ENCODE measurements at regions not wholly inside any gene's neighbourhood (a gene's known extent, or its start where the extent isn't known, plus 50 kb on each side); places are given as distances from the start of the nearest gene placed in this dataset.
"Not testable (repeated sequence)": the region's sequence is repeated elsewhere in the genome, so short reads cannot be mapped to it uniquely, and the experiment has no call there.

DNA sequence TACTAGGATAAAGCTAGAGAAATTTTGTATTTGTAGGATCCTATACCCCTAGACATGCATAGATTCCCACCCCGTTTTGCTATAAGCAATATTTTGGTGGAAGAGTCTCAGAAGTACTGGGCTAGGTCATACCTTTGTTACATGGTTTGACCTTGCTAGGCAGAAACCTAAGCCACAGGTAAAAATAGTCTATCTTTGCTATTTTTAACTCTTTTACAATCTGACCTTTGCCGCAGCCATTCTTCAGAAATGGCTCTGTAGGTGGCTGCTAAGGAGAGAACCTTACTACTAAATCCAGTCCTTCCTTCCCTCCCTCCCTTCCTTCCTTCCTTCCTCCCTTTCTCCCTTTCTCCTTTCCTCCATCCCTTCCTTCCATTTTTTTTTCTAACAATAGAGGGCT, 242.9 kb upstream of the SEL1L start (continued):
- TF ChIP-seq, protein P1, sequence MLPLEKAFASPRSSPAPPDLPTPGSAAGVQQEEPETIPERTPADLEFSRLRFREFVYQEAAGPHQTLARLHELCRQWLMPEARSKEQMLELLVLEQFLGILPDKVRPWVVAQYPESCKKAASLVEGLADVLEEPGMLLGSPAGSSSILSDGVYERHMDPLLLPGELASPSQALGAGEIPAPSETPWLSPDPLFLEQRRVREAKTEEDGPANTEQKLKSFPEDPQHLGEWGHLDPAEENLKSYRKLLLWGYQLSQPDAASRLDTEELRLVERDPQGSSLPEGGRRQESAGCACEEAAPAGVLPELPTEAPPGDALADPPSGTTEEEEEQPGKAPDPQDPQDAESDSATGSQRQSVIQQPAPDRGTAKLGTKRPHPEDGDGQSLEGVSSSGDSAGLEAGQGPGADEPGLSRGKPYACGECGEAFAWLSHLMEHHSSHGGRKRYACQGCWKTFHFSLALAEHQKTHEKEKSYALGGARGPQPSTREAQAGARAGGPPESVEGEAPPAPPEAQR (tag by site-specific recombination; IDR thresholded peaks at IDR 0.05) = no peak
- TF ChIP-seq ZNF791 (tag by site-specific recombination; IDR thresholded peaks at IDR 0.05) (no peak), ZNF19 (tag by site-specific recombination; IDR thresholded peaks at IDR 0.05; ENCODE audit: low read depth) (no peak)

DNA sequence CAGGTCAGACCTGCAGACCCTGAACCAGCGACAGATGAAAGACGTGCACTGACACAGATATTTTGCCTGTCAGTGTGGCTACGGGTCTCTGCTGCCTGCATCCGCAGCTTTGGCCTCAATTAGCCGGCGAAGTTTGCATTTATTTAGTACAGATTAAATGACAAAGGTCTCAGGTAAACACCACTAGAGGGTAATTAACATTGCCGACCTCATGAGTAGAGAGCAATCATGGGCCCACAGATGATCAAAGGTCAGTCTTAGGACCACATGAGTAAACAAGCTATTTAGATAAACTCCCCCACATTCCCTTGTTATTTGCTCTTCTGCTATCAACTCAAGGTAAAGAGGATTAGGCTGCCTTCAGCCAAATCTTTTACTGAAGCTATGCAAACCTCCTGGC, 248.1 kb upstream of the SEL1L start:
- H3K4me3 ChIP-seq (ENCODE audit: low read depth, low read length); H3K9me3 ChIP-seq (ENCODE audit: control insufficient read depth, insufficient read depth, low read depth, low read length); H3K27ac ChIP-seq (ENCODE audit: extremely low read depth, low read depth, low read length); POLR2A ChIA-PET; H3K4me1 ChIP-seq (ENCODE audit: control insufficient read depth, insufficient read depth, low read length); CTCF ChIA-PET; H3K36me3 ChIP-seq (ENCODE audit: control insufficient read depth in 2 of 2, insufficient read depth in 1 of 2, low read length in 2 of 2): not testable (repeated sequence)

DNA sequence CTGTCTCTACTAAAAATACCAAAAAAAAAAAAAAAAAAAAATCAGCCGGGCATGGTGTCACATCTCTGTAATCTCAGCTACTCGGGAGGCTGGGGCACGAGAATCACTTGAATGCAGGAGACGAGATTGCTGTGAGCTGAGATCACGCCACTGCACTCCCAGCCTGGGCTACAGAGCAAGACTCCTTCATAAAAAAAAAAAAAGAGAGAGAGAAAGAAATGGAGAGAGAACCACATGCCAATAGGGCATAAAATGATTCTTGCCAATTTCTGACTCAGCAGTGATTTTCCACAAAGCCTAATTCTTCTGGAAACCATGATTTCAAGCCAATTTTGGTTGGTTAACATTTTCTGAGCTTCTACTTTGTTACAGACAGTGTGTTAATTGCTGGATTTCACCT, 250.4 kb upstream of the SEL1L start:
- no peak for TF ChIP-seq ZNF621 (tag by site-specific recombination; IDR thresholded peaks at IDR 0.05)
- TF ChIP-seq ZNF558 (tag by site-specific recombination; IDR thresholded peaks at IDR 0.05) = no peak
- no peak for TF ChIP-seq ZNF133 (tag by site-specific recombination; IDR thresholded peaks at IDR 0.05)
- TF ChIP-seq ZNF600 (tag by site-specific recombination; IDR thresholded peaks at IDR 0.05) = no peak
- no peak for TF ChIP-seq SP7 (tag by site-specific recombination; IDR thresholded peaks at IDR 0.05)
- no peak for TF ChIP-seq MYNN (tag by site-specific recombination; IDR thresholded peaks at IDR 0.05; ENCODE audit: borderline replicate concordance)
- no peak for TF ChIP-seq ZNF610 (tag by site-specific recombination; IDR thresholded peaks at IDR 0.05; ENCODE audit: borderline replicate concordance)
- TF ChIP-seq GFI1B (tag by site-specific recombination; IDR thresholded peaks at IDR 0.05) = no peak
- TF ChIP-seq GLIS1 (tag by site-specific recombination; IDR thresholded peaks at IDR 0.05) = no peak
- TF ChIP-seq, protein P2, sequence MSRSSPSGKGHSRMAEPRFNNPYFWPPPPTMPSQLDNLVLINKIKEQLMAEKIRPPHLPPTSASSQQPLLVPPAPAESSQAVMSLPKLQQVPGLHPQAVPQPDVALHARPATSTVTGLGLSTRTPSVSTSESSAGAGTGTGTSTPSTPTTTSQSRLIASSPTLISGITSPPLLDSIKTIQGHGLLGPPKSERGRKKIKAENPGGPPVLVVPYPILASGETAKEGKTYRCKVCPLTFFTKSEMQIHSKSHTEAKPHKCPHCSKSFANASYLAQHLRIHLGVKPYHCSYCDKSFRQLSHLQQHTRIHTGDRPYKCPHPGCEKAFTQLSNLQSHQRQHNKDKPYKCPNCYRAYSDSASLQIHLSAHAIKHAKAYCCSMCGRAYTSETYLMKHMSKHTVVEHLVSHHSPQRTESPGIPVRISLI (tag by site-specific recombination; IDR thresholded peaks at IDR 0.05) = no peak
- TF ChIP-seq YY2 (tag by site-specific recombination; IDR thresholded peaks at IDR 0.05) = no peak
- TF ChIP-seq HOXC10 (CRISPR knock-in tag; IDR thresholded peaks at IDR 0.05) = no peak
- TF ChIP-seq ZBTB21 (tag by site-specific recombination; IDR thresholded peaks at IDR 0.05) = no peak
- no peak for TF ChIP-seq ZNF146 (tag by site-specific recombination; IDR thresholded peaks at IDR 0.05)
- no peak for TF ChIP-seq OVOL3 (tag by site-specific recombination; IDR thresholded peaks at IDR 0.05)
- TF ChIP-seq ZNF24 (tag by site-specific recombination; IDR thresholded peaks at IDR 0.05) = no peak
- TF ChIP-seq ZNF155 (tag by site-specific recombination; IDR thresholded peaks at IDR 0.05) = no peak
- no peak for TF ChIP-seq ZNF433 (tag by site-specific recombination; IDR thresholded peaks at IDR 0.05; ENCODE audit: low read depth)
- Histone ChIP-seq H3K36me3 (ENCODE audit: control insufficient read depth in 2 of 2, insufficient read depth in 1 of 2, low read length in 2 of 2) (no peaks in the 10 kb centered on the region), H3K4me1 (ENCODE audit: control insufficient read depth, insufficient read depth, low read length) (no peaks in the 10 kb centered on the region), H3K27ac (ENCODE audit: extremely low read depth, low read depth, low read length) (no peak overlapping the region), H3K4me3 (ENCODE audit: low read depth, low read length) (no peak overlapping the region), H3K9me3 (ENCODE audit: control insufficient read depth, insufficient read depth, low read depth, low read length) (no peaks in the 10 kb centered on the region)
- ChIA-PET POLR2A (no interaction called here), CTCF (interaction anchor here (0.6 kb wide), 1 partner anchor 202 kb away, joined by 3 read pairs; no protein-coding TSS in a partner anchor)

DNA sequence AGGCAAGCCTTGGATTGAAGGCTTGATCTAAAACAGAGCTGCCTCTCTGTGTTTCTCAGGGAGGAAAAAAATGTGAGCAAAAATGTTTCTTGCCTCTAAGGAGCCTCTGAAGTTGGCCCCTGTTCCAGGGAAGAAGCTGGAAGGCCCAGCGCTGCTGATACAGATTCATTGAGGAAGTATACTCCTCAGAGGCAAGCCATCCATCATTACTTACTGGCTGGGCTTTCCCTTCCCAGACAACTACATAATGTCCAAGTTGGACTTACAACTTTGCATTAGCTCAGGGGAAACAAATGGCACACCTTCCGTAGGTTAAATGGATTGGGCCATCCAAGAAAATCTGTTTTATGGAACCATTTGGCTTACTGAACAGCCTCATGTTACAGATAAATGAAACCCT, 263.7 kb upstream of the SEL1L start:
- Histone ChIP-seq H3K4me3 (ENCODE audit: low read depth, low read length) (no peak overlapping the region), H3K36me3 (ENCODE audit: control insufficient read depth in 2 of 2, insufficient read depth in 1 of 2, low read length in 2 of 2) (no peaks in the 10 kb centered on the region), H3K27ac (ENCODE audit: extremely low read depth, low read depth, low read length) (no peak overlapping the region), H3K9me3 (ENCODE audit: control insufficient read depth, insufficient read depth, low read depth, low read length) (no peaks in the 10 kb centered on the region), H3K4me1 (ENCODE audit: control insufficient read depth, insufficient read depth, low read length) (no peaks in the 10 kb centered on the region)
- ChIA-PET CTCF (interaction anchor here (0.6 kb wide), 1 partner anchor 192 kb away, joined by 3 read pairs; no protein-coding TSS in a partner anchor), POLR2A (no interaction called here)
- TF ChIP-seq ZNF791 (tag by site-specific recombination; IDR thresholded peaks at IDR 0.05) = no peak
- TF ChIP-seq, protein P3, sequence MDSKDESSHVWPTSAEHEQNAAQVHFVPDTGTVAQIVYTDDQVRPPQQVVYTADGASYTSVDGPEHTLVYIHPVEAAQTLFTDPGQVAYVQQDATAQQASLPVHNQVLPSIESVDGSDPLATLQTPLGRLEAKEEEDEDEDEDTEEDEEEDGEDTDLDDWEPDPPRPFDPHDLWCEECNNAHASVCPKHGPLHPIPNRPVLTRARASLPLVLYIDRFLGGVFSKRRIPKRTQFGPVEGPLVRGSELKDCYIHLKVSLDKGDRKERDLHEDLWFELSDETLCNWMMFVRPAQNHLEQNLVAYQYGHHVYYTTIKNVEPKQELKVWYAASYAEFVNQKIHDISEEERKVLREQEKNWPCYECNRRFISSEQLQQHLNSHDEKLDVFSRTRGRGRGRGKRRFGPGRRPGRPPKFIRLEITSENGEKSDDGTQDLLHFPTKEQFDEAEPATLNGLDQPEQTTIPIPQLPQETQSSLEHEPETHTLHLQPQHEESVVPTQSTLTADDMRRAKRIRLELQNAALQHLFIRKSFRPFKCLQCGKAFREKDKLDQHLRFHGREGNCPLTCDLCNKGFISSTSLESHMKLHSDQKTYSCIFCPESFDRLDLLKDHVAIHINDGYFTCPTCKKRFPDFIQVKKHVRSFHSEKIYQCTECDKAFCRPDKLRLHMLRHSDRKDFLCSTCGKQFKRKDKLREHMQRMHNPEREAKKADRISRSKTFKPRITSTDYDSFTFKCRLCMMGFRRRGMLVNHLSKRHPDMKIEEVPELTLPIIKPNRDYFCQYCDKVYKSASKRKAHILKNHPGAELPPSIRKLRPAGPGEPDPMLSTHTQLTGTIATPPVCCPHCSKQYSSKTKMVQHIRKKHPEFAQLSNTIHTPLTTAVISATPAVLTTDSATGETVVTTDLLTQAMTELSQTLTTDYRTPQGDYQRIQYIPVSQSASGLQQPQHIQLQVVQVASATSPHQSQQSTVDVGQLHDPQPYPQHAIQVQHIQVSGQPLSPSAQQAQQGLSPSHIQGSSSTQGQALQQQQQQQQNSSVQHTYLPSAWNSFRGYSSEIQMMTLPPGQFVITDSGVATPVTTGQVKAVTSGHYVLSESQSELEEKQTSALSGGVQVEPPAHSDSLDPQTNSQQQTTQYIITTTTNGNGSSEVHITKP (tag by site-specific recombination; IDR thresholded peaks at IDR 0.05) = no peak
- TF ChIP-seq, protein P4, sequence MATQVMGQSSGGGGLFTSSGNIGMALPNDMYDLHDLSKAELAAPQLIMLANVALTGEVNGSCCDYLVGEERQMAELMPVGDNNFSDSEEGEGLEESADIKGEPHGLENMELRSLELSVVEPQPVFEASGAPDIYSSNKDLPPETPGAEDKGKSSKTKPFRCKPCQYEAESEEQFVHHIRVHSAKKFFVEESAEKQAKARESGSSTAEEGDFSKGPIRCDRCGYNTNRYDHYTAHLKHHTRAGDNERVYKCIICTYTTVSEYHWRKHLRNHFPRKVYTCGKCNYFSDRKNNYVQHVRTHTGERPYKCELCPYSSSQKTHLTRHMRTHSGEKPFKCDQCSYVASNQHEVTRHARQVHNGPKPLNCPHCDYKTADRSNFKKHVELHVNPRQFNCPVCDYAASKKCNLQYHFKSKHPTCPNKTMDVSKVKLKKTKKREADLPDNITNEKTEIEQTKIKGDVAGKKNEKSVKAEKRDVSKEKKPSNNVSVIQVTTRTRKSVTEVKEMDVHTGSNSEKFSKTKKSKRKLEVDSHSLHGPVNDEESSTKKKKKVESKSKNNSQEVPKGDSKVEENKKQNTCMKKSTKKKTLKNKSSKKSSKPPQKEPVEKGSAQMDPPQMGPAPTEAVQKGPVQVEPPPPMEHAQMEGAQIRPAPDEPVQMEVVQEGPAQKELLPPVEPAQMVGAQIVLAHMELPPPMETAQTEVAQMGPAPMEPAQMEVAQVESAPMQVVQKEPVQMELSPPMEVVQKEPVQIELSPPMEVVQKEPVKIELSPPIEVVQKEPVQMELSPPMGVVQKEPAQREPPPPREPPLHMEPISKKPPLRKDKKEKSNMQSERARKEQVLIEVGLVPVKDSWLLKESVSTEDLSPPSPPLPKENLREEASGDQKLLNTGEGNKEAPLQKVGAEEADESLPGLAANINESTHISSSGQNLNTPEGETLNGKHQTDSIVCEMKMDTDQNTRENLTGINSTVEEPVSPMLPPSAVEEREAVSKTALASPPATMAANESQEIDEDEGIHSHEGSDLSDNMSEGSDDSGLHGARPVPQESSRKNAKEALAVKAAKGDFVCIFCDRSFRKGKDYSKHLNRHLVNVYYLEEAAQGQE (tag by site-specific recombination; IDR thresholded peaks at IDR 0.05) = no peak
